ENCODE measurements at regions not wholly inside any gene's neighbourhood (a gene's known extent, or its start where the extent isn't known, plus 50 kb on each side); places are given as distances from the start of the nearest gene placed in this dataset.

- no peak for TF ChIP-seq CTCF (IDR thresholded peaks at IDR 0.05)
- TF ChIP-seq POLR2A (IDR thresholded peaks at IDR 0.05): no peak
These were observed 805.8 kb upstream of the GJE1 start for GRCh38 chr6:141326925-141327324.

All from heart left ventricle (tissue), 13 donors.